ENCODE measurements at regions not wholly inside any gene's neighbourhood (a gene's known extent, or its start where the extent isn't known, plus 50 kb on each side); places are given as distances from the start of the nearest gene placed in this dataset.

GRCh38 chr5:73311291-73312110, 137.1 kb downstream of the FOXD1 start:
- DNase-seq = peak in 1 of 58 donors; percentile 8

GRCh38 chr5:73307645-73308355, 134.8 kb downstream of the TMEM174 start:
- no peak for DNase-seq

DNA sequence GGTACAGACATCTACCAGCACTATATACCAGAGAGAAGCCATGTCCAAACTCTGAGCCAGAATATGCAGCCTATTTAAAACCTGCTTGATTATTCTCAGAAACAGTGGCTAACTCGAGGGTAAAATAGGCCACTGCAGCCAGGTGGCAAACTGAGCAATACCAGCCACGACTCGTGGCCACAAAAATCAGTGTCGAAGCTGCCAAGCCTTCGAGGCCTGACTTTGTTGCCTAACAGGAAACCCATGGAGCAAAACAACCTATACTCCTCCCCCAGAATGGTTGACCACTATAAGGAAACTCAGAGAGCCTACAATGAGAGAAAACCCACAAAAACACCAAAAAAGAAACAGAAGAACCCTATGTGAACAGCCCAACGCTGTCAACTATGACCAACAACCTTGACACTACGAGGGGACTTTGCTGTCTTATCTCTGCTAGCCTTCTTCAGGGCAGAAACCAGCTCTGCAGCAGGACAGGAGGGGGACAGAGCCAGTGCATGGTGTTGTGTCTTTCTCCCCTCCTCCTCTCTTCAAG, 133.8 kb downstream of the TMEM174 start:
- DNase-seq = no peak

DNA sequence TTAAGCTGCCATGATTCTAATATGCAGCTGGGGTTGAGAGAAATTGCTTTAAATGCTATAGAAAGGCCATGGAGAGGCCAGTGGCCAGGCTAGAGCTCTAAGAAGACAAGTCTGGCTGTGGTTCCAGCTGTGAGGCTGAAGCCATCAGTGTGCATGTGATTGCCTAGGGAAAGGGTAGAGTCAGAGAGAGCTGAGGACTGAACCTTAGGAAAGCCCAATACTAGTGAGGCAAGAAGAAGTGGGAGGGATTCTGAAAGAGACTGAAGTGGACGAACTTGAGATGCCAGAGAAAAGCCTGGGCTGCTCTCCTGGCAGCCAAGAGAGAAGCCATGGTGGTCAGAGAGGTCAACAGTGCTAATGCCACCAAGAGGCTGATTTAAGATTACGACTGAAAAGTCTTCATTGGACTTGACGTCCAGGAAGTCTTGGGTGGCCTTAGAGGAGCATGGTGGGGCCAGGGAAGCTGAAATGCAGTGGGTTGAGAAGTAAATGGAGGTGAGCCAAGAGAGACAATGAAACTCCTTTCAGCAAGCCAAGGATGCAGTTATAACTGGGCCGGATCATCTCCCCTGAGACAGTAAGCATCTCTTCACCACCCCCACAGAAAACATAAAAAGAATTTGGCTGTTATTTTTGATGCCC, 133.2 kb downstream of the TMEM174 start:
- DNase-seq = no peak

- no peak for DNase-seq
These were observed 132.4 kb downstream of the TMEM174 start for GRCh38 chr5:73305386-73305785.

- DNase-seq = no peak
These were observed 131.4 kb downstream of the TMEM174 start for GRCh38 chr5:73304381-73304780.

- no peak for DNase-seq
These were observed 130.4 kb downstream of the TMEM174 start for GRCh38 chr5:73303148-73304079.

DNA sequence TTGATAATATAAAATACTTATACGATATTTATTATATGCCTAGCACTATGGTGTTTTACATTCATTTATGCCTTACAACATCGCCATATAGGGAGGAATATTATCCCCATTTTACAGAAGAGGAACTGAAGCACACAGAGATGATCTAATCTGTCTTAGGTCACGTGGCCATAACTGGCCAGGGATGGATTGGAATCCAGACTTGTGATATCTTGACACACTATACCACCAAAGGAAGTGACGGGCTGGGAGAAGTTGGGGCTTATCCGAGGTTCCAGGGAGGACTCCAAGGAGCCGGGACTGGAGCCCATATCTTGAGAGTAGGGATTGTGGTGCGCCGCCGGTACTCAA, 129.8 kb downstream of the TMEM174 start:
- DNase-seq = no peak

DNA sequence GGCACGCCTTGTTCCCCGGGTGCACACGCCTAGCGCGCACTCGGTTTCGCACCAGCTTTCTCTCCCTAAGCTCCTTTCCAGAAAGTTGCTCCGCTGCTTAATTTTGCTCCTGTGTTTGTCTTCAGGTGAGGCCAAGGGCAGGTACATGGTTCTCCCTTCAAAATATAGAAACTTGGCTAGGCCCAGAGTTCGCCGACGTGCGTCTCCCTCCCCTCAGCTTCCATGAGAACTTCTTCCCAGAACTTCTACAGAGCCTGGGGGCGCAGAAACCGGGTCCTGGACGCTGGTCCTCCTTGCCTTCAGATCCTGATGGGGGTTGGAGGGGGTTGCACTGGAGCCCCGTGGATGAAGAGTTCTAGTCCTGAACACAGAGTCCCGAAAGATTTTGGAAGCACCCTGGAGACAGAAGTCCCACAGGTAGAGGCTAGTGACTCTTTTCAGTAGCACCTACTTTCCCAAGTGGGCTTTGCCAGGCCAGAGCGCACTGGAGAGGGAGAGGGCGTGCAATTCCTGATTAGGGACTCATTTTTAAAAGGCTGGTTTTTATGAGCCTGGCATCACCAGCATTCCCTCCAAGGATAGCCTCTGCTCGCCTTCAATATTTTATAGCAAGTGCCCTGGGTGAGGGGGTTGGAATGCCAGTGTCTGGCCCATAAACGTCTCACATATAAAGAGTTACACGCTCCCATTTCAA, 128.4 kb downstream of the TMEM174 start:
- DNase-seq = no peak

DNA sequence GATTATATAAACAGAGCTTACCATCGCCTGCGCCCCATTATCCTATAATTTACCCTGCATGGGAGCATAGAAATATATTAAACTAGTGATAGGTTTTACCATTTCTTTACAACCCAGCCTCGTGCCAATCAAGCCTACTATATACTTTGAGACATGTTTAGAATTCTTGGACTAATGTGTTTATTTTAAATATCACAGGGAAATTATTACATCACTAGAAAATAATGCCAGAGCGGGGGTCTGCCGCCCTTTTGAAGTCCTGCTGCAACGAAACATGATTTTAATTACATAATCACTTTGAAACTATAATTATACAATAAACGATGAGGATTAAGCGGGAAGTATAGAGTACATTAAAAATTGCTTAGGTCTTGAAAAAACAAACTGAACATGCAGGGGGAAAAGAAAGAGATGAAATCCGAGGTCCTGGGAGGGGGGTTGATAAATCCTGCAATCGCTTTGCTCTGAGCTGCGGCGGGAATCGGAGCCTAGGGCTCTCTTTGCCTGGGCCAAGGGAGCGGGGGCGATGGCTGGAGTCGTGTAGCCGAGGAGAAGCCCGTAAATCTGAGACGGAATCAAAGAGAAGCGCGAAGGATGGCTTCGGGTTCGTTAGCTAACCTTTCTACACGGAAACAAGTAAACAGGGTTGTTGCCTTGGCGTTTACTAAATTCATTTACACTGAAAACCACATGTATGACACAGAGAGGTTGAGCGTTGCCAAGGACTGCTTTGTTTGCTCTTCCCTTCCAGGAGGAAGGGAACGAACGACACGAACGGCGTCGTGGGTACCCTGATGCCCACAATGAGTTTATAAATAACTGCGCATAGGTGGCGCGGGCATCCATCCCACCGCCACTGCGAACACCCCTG, 127.6 kb downstream of the TMEM174 start:
- no peak for DNase-seq

DNA sequence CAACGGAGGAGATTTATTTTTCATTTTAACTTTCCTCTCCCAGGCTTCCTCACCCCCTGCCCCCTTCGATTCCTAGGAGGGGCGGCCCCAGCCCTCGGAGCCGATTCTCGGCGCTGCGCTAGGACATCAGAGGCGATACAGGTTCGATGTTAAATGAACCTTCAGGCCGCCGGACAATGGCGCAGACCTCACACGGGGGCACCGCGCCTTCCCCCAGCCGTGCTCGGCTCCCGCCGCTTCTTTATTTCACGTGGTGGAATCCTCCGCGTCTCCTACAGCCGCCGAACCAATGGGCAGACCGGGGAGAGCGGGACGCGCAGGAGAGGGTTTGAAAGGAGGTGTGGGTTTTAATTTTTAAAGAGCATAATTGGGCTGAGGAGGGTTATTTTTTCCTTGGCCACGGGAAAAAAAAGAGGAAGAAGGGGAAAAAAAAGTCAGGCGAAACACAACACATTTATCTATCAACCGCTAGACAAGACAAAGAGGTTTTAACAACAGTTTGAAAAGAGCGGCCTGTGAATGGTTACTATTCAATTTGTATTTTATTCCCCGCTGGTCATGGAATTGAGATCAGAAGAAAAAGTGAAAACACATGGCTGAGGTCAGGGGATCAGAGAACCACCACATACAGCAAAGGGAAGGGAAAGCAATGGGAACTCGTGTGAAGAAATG, 126.8 kb downstream of the TMEM174 start:
- DNase-seq = no peak

DNA sequence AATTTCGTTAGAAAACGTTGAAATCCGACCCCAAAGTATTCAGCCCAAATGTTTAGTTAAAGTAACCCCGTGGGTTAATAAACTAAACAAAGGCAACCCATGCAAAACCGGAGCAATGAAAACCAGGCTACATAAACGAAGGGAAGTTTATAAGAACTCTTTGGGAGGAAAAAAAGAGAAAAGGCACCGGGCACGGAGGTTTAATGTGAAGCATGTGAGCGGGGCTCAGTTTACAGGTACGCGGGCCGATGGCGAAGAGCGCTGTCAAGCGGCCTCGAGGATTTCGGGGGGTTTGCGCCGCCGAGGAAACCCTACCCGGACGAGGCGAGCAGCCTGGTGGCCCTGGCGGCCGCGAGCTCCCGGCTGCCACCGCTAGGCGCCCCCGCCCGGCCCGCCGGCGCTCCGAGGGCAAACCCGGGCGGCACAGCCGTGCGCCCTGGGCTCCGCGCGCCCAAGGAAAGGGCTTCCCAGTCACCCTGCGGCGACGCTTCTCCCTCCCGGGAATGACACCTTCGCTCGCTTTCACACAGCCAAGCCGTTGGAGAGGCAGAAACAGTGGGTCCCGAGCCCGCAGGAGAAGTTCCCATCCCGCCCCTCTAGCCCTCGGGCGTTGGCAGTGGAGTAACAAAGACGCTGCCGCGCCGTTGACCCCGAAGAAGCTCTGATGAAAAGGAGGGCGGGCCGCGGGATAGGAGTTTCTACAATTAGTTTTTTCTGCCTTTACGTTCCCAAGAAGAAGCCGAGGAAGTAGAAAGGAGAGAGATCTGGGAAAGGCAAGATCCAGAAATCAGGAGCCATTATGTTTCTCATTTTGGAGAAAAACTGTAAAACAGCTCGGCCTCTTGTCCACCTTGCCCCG, 126.0 kb downstream of the TMEM174 start:
- no peak for DNase-seq

DNA sequence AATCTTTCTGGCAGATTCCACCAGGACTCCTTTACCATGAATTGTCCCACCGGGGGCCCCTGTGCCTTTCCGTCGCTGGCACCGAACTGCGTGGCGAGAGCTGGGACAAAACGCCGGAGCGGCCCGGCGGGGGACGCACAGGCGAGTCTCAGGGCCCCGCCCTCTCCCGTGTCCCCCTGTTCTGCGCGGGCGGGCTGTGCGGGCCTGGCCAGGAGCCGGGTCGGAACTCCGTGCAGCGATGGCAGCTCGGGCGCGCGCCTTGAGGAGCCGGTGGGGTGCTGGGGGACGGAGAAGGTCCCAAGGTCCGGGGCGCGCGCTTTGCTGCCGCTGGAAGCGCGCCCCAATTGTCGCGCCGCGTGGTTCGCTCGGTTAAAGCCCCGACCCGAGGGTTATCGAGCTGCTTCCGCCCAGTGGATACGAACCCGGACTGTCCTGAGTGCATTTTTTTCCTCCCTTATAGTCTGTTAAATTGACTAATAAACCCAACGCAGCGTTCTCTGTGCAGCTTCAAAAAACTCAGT, 125.3 kb downstream of the TMEM174 start:
- no peak for DNase-seq

DNA sequence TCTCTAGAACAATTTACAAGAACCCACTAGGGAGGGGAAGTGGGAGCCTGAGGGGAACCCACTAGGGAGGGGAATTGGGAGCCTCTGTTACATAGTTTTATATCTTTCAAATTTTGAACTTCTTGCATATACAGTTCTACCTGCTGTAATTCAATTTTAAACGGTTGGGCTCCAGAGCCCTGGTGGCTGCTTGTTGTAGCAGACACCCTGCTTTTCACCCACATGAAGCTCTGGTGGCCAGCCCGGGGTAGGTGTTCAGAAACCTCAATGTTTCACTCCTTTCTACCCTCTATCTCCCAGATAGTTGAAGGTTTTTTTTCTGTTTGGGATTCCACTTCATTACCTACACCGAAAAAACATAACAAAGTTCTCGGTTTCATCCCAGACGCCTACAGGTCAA, 124.4 kb downstream of the TMEM174 start:
- DNase-seq = no peak

GRCh38 chr5:73296772-73297171, 123.8 kb downstream of the TMEM174 start:
- no peak for DNase-seq

GRCh38 chr5:73295921-73296320, 122.9 kb downstream of the TMEM174 start:
- DNase-seq = no peak

DNA sequence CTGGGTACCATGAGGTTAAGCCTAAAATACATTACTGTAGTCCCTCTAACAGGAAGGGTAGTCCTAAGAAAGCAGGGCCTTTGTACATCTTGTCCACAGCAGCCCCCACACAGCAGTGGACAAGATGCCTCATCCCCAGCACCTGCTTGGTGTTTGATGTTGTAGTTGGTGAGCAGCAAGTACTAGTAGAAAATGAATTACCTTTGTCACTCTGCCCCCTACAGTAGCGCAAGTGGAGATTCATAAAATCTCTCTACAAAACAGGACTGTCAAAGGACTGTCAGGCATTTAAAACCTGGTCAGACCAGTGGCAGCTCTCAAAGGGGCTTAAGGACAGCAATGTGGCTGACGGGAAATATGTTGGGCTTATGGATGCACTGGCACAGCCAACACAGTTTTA, 122.5 kb downstream of the TMEM174 start:
- DNase-seq = no peak
